ENCODE measurements at regions not wholly inside any gene's neighbourhood (a gene's known extent, or its start where the extent isn't known, plus 50 kb on each side); places are given as distances from the start of the nearest gene placed in this dataset.

- TF ChIP-seq CTCF (IDR thresholded peaks at IDR 0.05 in 2 of 3, conservative IDR thresholded peaks at IDR 0.05 in 1 of 3; ENCODE audit: borderline replicate concordance in 1 of 3, insufficient read depth in 1 of 3, low read depth in 2 of 3, low read length in 2 of 3), result no peak
- TF ChIP-seq SRF (IDR thresholded peaks at IDR 0.05; ENCODE audit: low read depth), result no peak
- TF ChIP-seq EZH2phosphoT487 (IDR thresholded peaks at IDR 0.05; ENCODE audit: borderline replicate concordance), result no peak
- no peak for TF ChIP-seq TCF7L2 (IDR thresholded peaks at IDR 0.05; ENCODE audit: borderline replicate concordance, extremely low read depth, insufficient read depth, insufficient read length)
- no peak for TF ChIP-seq YY1 (IDR thresholded peaks at IDR 0.05; ENCODE audit: extremely low read depth, insufficient replicate concordance, low read depth, low read length)
- no peak for TF ChIP-seq JUND (IDR thresholded peaks at IDR 0.05)
- no peak for TF ChIP-seq EZH2 (IDR thresholded peaks at IDR 0.05)
- no peak for TF ChIP-seq CEBPB (IDR thresholded peaks at IDR 0.05; ENCODE audit: low read depth)
- no peak for TF ChIP-seq ZFX (IDR thresholded peaks at IDR 0.05)
- no peak for TF ChIP-seq POLR2A (IDR thresholded peaks at IDR 0.05; ENCODE audit: borderline replicate concordance, extremely low read depth, insufficient read depth, insufficient read length)
- TF ChIP-seq ATF3 (IDR thresholded peaks at IDR 0.05), result no peak
Measured at GRCh38 chr4:13174001-13174400, 310.1 kb downstream of the RAB28 start (continued).

GRCh38 chr4:13171292-13172057 lies 312.7 kb downstream of the RAB28 start:
- Histone ChIP-seq H3K27me3 (ENCODE audit: insufficient read depth, low read length) (no peaks in the 10 kb centered on the region), H3K9me3 (ENCODE audit: control insufficient read depth in 1 of 2, insufficient read depth in 1 of 2, low read depth in 1 of 2, low read length in 2 of 2) (no peaks in the 10 kb centered on the region), H2AFZ (ENCODE audit: low read depth, low read length, poor library complexity, severe bottlenecking) (no peak overlapping the region), H3K4me3 (replicated peaks in 1 of 2; ENCODE audit: low read depth in 1 of 2, low read length in 2 of 2) (no peak overlapping the region), H3K4me1 (ENCODE audit: control insufficient read depth in 1 of 2, insufficient read depth in 2 of 2, low read length in 2 of 2) (no peaks in the 10 kb centered on the region), H3K27ac (ENCODE audit: low read depth, low read length) (no peak overlapping the region), H4K20me1 (ENCODE audit: insufficient read depth) (no peaks in the 10 kb centered on the region), H3K9ac (ENCODE audit: low read length) (no peak overlapping the region), H3K4me2 (ENCODE audit: low read length) (no peak overlapping the region), H3K9me2 (ENCODE audit: insufficient read depth) (no peaks in the 10 kb centered on the region), H3K36me3 (ENCODE audit: control insufficient read depth in 1 of 2, insufficient read depth in 2 of 2, low read length in 2 of 2) (no peaks in the 10 kb centered on the region), H3K79me2 (ENCODE audit: insufficient read depth, low read length) (no peaks in the 10 kb centered on the region)
- intact Hi-C loops (cut with micrococcal nuclease), result no loop called here
- ATAC-seq (no peak), DNase-seq (ENCODE audit: low read depth, low spot score) (no peak)
- POLR2A ChIA-PET, result no interaction called here
- BruUV-seq (replicated peaks), result no TSS peak
- CTCF ChIA-PET, result no interaction called here
- RAD21 ChIA-PET (ENCODE audit: low non-redundant PET in 1 of 2, low total read pairs in 2 of 2, uncharacterized antibody in 2 of 2, unreplicated experiment in 2 of 2), result no interaction called here
- TF ChIP-seq FOSL1 (IDR thresholded peaks at IDR 0.05; ENCODE audit: low read depth) (no peak), ELF1 (IDR thresholded peaks at IDR 0.05; ENCODE audit: borderline replicate concordance, low read depth) (no peak), CEBPB (IDR thresholded peaks at IDR 0.05; ENCODE audit: low read depth) (no peak), CBX3 (IDR thresholded peaks at IDR 0.05; ENCODE audit: low read depth) (no peak), POLR2A (IDR thresholded peaks at IDR 0.05; ENCODE audit: borderline replicate concordance, extremely low read depth, insufficient read depth, insufficient read length) (no peak), SP1 (IDR thresholded peaks at IDR 0.05; ENCODE audit: low read depth) (no peak), ZFX (IDR thresholded peaks at IDR 0.05) (no peak), CTCF (IDR thresholded peaks at IDR 0.05 in 2 of 3, conservative IDR thresholded peaks at IDR 0.05 in 1 of 3; ENCODE audit: borderline replicate concordance in 1 of 3, insufficient read depth in 1 of 3, low read depth in 2 of 3, low read length in 2 of 3) (no peak), REST (IDR thresholded peaks at IDR 0.05; ENCODE audit: low read depth) (no peak)
